ENCODE measurements at regions not wholly inside any gene's neighbourhood (a gene's known extent, or its start where the extent isn't known, plus 50 kb on each side); places are given as distances from the start of the nearest gene placed in this dataset.
A peak's percentile ranks its signal among the peaks of the same experiment; 100 is the strongest.
"Not testable (repeated sequence)": the region's sequence is repeated elsewhere in the genome, so short reads cannot be mapped to it uniquely, and the experiment has no call there.

GRCh38 chr5:126117044-126117443, 306.2 kb upstream of the GRAMD2B start:
- DNase-seq (ENCODE audit: low read depth): no peak
- no peak overlapping the region for H3K4me3 ChIP-seq (ENCODE audit: low read length)
- no peak for TF ChIP-seq CTCF (conservative IDR thresholded peaks at IDR 0.05; ENCODE audit: low read length)

GRCh38 chr5:126119887-126120442, 303.2 kb upstream of the GRAMD2B start:
- no peak overlapping the region for H3K4me3 ChIP-seq (ENCODE audit: low read length)
- no peak for DNase-seq (ENCODE audit: low read depth)
- no peak for TF ChIP-seq CTCF (conservative IDR thresholded peaks at IDR 0.05; ENCODE audit: low read length)

GRCh38 chr5:126120939-126121338, 302.3 kb upstream of the GRAMD2B start:
- no peak for TF ChIP-seq CTCF (conservative IDR thresholded peaks at IDR 0.05; ENCODE audit: low read length)
- no peak for DNase-seq (ENCODE audit: low read depth)
- H3K4me3 ChIP-seq (ENCODE audit: low read length): no peak overlapping the region

GRCh38 chr5:126122942-126123341, 300.3 kb upstream of the GRAMD2B start:
- H3K4me3 ChIP-seq (ENCODE audit: low read length): no peak overlapping the region
- no peak for DNase-seq (ENCODE audit: low read depth)
- no peak for TF ChIP-seq CTCF (conservative IDR thresholded peaks at IDR 0.05; ENCODE audit: low read length)

GRCh38 chr5:126124706-126125345, 298.4 kb upstream of the GRAMD2B start:
- DNase-seq (ENCODE audit: low read depth): peak; percentile 23
- TF ChIP-seq CTCF (conservative IDR thresholded peaks at IDR 0.05; ENCODE audit: low read length): no peak
- H3K4me3 ChIP-seq (ENCODE audit: low read length): no peak overlapping the region

GRCh38 chr5:126125407-126125806, 297.8 kb upstream of the GRAMD2B start:
- no peak overlapping the region for H3K4me3 ChIP-seq (ENCODE audit: low read length)
- no peak for TF ChIP-seq CTCF (conservative IDR thresholded peaks at IDR 0.05; ENCODE audit: low read length)
- no peak for DNase-seq (ENCODE audit: low read depth)

- no peak for DNase-seq (ENCODE audit: low read depth)
- TF ChIP-seq CTCF (conservative IDR thresholded peaks at IDR 0.05; ENCODE audit: low read length): no peak
- H3K4me3 ChIP-seq (ENCODE audit: low read length): no peak overlapping the region
These were observed 296.6 kb upstream of the GRAMD2B start for GRCh38 chr5:126126574-126126973.

- DNase-seq (ENCODE audit: low read depth); H3K4me3 ChIP-seq (ENCODE audit: low read length): not testable (repeated sequence)
These were observed 295.8 kb upstream of the GRAMD2B start for GRCh38 chr5:126127371-126127770.
